ENCODE measurements at regions not wholly inside any gene's neighbourhood (a gene's known extent, or its start where the extent isn't known, plus 50 kb on each side); places are given as distances from the start of the nearest gene placed in this dataset.

GRCh38 chr3:13748276-13748879 is 131.5 kb downstream of the WNT7A start:
- Histone ChIP-seq H3K9ac (replicated peaks; ENCODE audit: extremely low read depth, insufficient read depth, low read length) (no peak overlapping the region), H3K36me3 (ENCODE audit: control insufficient read depth in 2 of 2, extremely low read depth in 1 of 2, insufficient read depth in 2 of 2, low read length in 2 of 2) (no peaks in the 10 kb centered on the region), H3K27ac (ENCODE audit: insufficient read depth, low read depth, low read length) (no peak overlapping the region), H3K9me3 (replicated peaks; ENCODE audit: control insufficient read depth, insufficient read depth, low read length) (no peaks in the 10 kb centered on the region), H3K4me3 (replicated peaks in 1 of 3; ENCODE audit: insufficient read depth in 1 of 3, low read depth in 1 of 3, low read length in 3 of 3) (no peak overlapping the region), H3K27me3 (ENCODE audit: control insufficient read depth in 2 of 2, insufficient read depth in 2 of 2, low read length in 2 of 2) (no peaks in the 10 kb centered on the region), H3K9me1 (replicated peaks; ENCODE audit: control insufficient read depth, extremely low read depth, insufficient read depth, low read length) (no peaks in the 10 kb centered on the region), H3K4me1 (ENCODE audit: control insufficient read depth, extremely low read depth, insufficient read depth, low read length) (no peaks in the 10 kb centered on the region), H4K20me1 (replicated peaks; ENCODE audit: control insufficient read depth, extremely low read depth, insufficient read depth, low read length) (no peaks in the 10 kb centered on the region), H3K79me2 (ENCODE audit: control insufficient read depth, insufficient read depth, low read length) (no peaks in the 10 kb centered on the region), H3K4me2 (ENCODE audit: insufficient read depth, low read length) (no peak overlapping the region), H2AFZ (ENCODE audit: low read depth, low read length) (no peak overlapping the region)
- FAIRE-seq: no peak
- ChIA-PET POLR2A (no interaction called here), CTCF (no interaction called here)
- intact Hi-C loops (cut with micrococcal nuclease): no loop called here
- dilution Hi-C loops (cut with MboI; ENCODE audit: extremely low pct_ligation_motif_present, low sequenced_read_pairs): no loop called here
- BruUV-seq (replicated peaks): no TSS peak
- TF ChIP-seq POLR2AphosphoS5 (IDR thresholded peaks at IDR 0.05; ENCODE audit: insufficient read depth, low read depth, low read length) (no peak), CTCF (IDR thresholded peaks at IDR 0.05; ENCODE audit: extremely low read depth in 1 of 2, insufficient read depth in 1 of 2, low read depth in 1 of 2, low read length in 2 of 2) (no peak), JUN (IDR thresholded peaks at IDR 0.05; ENCODE audit: borderline replicate concordance, insufficient read depth, insufficient read length, low read depth) (no peak), EZH2 (IDR thresholded peaks at IDR 0.05; ENCODE audit: borderline replicate concordance, low read depth, low read length, severe bottlenecking) (no peak), MAX (IDR thresholded peaks at IDR 0.05; ENCODE audit: insufficient read depth, insufficient read length) (no peak), MYC (IDR thresholded peaks at IDR 0.05; ENCODE audit: low read depth, low read length) (no peak), FOS (IDR thresholded peaks at IDR 0.05; ENCODE audit: borderline replicate concordance, insufficient read depth, low read length) (no peak), GATA2 (IDR thresholded peaks at IDR 0.05; ENCODE audit: insufficient read depth, insufficient read length, low read depth, low read length) (no peak), POLR2A (IDR thresholded peaks at IDR 0.05; ENCODE audit: low read depth, low read length) (no peak)
- no peak for DNase-seq (ENCODE audit: low read depth, low spot score)

Data from endothelial cell of umbilical vein (primary cell).